GM19239 (cell line): ENCODE measurements at regions not wholly inside any gene's neighbourhood (a gene's known extent, or its start where the extent isn't known, plus 50 kb on each side); places are given as distances from the start of the nearest gene placed in this dataset.
"Not testable (repeated sequence)": the region's sequence is repeated elsewhere in the genome, so short reads cannot be mapped to it uniquely, and the experiment has no call there.

Source experiments
- DNase-seq: peaks from one replicate; pipeline ENCODE4 v3.0.0; 2011; ENCODE audit warnings: low spot score; ENCODE audit not compliant: insufficient read length
- FAIRE-seq: peaks from 2 replicates; lab custom pipeline; 2011; peaks lifted over from hg19 to GRCh38; lab: Jason Lieb, UNC

DNA sequence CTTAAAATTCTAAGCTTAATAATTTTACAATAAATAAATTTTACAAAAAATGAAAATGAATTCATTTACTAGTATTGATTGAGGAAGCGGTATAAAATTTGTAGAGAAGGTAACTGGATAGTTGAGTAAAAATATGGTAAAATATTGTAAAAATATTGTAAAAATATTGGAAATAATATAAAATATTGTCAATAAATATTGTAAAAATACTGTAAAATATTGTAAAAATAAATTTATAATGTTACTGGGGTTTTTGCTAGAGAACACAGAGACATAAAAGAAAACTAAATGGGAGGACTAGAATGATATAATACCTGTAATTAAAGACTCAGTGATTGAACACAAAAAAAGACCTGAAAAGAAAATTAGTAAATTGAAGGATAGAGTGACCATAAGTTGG lies 546.3 kb upstream of the NETO1 start:
- FAIRE-seq (no peak), DNase-seq (no peak)

DNA sequence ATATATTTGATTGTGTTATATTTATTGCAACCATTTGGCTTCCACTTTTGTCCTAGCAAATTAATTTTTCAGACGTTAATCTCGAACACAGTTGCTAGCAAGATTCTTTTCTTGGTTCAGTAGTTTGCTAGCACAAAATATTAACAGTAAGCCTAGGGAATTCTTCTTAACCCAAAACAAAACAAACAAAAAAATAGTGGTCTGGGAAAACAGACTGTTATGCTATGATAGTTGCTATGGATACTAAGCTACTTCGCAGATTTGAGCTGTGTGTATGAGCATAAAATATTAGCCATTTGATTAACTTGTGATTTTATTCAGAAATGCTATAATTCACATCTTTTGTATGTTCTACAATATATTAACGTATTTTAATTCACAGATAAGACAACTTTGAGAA lies 541.5 kb upstream of the NETO1 start:
- FAIRE-seq = no peak
- DNase-seq = no peak

DNA sequence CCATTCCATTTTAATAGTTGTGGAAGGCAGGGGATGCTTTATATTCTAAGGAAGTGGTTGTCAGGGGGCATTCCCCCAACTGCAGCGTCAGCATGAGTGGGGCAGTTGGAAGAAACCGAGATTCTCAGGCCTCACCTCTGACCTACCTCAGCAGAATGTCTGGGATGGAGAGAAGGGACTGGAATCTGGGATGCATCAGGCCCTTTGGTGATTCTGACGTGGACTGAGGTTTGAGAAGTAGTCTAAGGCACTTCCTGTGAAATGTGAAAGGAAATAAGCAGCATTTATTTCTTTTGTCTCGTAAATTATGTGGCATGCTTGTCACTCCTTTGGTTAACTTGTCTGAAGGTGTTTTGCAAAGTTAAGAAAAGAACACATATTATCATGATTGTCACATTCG lies 540.7 kb upstream of the NETO1 start:
- FAIRE-seq (no peak), DNase-seq (no peak)

DNA sequence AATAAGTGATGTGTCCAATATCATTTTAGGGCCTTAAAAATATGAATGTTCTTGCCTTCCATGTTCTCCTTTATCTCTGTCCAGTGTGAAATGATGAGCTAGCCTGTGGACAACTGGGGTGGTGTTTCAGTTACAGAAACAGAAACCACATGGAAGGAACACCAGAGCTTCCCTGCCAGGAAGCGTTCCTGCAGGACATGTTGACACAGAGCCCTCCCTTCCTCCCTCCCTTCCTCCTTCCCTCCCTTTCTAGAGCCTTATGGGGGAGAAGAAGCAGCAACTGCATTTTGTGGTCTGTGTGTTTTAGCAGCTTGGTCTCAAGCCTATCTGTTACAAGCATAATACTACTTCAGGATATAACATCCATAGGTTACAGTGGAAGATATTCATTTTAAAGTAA lies 539.7 kb upstream of the NETO1 start:
- DNase-seq (no peak), FAIRE-seq (no peak)

DNA sequence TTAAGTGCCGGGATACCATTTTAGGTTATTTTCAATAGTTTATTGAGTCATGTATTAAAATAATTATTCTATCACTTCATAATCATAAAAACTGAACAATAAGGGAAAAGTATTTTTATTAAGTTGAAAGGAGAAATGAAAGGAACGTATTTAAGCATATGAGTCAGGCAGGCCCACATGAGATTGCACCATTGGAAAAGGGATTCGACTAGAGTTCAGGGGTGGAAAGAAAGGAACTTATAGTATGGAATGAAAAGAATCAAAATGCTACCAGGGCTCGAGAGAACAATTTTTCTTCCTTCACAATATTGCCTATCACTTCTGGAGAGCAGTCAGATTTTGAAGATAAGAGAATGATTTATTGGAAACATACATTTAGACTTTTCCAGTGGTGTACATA lies 516.5 kb upstream of the NETO1 start:
- no peak for FAIRE-seq
- no peak for DNase-seq

DNA sequence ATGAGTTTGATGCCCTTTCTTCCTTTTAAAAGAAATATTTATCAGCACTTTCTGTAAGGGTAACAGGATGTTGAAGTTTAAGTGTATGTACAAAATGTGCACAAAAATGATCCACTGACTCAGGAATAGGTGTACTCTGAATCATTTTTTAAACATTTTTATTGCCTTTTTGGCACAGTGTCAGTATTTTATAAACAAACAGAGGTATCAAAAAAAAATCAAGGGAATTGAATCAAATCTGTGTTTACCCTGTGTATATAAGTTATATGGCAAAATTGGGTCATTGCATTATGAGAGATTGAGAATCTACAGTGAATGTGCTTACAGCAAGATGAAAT lies 513.9 kb upstream of the NETO1 start:
- no peak for DNase-seq
- FAIRE-seq = no peak

DNA sequence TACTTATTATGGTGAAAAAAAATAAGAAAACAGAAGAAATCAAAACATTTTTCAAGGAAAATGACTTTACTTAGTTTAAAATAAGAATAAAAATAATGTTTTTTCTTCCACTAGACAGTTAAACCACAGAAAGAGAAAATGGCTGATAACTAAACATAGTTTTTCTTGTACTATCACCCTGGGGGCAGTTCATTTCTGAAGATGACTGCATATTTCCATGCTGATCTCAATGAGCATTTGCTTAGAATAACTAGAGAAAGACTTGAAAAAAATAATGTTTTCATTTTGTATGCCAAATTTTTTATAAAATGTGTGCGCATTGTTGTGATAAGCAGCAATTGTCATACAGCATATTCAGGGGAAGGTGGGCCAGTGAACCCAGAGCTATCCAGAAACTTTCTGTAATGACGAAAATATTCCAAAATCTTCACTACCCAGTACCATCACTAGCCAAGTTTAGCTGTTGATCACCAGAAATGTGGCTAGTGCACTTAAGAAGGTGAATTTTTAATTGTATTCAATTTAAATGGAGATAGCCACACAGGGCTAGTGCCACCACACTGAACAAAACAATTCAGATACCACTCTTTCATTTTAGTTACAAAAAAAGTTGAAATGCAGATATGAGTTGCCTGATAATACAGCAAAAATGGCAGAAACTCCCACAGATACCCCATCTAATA lies 513.4 kb upstream of the NETO1 start:
- DNase-seq (no peak), FAIRE-seq (no peak)

DNA sequence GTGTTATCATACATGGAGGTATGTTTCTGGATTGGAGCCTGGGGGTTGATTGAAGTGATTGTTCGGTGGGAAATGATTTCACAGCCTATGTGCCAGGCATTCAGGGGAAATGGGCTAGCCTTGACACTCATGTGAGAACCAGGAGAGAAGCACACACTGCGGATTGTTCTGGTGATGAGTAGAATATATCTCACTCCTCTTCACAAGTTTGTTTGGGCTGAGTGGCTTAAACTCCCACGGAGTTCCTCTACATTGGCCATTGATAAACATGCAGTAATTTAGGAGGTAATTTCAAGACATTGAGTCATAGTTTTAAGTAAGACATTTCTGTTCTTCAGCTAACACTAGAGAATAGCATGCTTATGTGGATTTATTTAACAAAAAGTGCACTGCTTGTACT lies 498.9 kb upstream of the NETO1 start:
- FAIRE-seq (no peak), DNase-seq (no peak)

DNA sequence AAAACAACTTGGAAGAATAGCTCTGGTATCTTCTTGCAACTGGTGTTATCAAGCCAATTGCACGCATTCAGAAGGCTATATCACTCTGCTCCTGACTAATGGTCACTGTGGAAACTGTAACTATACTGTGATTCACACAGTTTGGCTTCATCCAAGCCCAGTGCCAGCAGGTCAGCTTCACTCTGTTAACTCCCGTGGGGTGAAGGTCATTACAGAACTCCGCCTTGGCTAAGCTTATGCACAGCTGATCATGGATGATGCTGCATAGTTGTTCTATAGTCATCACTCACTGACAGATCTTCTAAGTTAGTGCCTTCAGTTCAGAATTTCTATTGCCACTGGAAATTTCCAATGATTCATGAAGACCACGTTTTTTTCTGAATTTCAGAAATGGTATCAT lies 497.2 kb upstream of the NETO1 start:
- no peak for FAIRE-seq
- DNase-seq = no peak

DNA sequence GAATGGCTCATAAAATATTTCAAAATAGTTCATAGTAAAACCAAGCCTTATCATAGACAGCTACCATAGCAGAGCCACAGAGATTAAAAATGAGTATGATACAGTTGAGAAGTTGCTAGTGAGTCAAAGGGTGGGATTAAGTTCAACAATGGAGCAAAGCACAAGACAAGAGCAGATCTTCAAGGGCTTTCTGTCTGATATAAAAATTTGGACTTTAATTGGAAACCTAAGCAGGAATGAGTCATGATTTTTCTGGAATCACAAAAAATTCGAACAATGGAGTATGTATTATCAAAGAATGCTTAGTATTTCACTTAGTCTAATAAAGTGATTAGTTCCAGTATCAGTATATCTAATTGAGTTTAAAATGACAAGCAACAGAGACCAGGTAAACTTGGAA lies 487.3 kb upstream of the NETO1 start:
- DNase-seq (no peak), FAIRE-seq (no peak)

DNA sequence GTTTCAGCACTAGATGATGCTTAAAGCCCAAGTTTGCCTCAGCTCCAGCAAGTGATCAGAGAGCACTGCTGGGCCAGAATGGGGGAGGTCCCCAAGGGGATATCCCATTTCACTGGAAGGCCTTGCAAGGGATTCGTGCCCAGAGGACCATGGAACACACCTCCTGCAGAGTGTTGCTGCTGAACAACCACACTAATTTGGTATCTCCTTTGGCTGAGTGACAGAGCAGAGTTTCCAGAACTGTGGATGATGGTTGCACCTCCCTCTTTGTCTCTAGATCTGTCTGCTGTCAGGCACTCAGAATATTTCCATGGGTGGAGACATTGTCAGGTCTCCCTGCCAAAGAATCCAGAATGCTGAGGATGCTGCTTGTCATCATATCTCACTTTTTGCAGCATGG lies 484.8 kb upstream of the NETO1 start:
- FAIRE-seq (no peak), DNase-seq (no peak)

DNA sequence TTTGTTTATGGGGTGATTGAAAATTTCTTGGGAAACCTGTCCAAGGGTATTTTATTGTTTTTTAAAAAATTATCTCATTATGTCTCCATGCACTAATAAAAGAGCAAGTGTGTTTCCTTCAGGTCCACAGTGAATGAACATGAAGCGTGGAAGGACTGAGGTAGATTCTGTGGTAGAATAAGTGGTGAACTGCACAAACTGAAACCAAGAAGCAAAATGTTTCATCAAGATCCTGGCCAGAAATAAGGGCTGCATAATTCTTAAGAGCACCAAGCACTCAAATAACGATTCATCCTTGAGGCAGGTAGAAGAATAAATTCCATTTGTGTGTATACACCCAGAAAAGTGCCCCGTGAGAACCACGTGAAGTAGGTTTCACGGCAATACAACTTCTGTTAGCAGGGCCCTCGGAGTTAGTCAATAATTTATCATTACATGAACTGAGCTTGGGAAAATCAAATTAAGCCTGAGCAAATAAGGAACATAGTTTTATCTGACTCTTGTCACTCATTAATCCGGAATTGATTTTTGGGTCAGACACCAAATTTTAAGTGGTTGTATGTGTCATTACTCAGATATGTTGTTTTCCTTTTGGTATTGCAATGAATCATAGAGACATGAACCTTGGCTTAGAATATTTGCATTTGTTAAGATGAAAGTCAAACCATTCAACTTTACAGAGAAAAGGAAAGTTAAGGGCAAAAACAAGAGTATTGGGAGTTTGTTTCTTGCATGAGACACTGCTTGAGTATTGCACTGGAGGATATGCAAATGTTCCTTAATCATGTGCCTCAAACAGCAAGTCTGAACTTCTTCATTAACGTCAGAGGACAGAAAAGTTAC lies 472.6 kb upstream of the NETO1 start:
- DNase-seq (no peak), FAIRE-seq (no peak)

DNA sequence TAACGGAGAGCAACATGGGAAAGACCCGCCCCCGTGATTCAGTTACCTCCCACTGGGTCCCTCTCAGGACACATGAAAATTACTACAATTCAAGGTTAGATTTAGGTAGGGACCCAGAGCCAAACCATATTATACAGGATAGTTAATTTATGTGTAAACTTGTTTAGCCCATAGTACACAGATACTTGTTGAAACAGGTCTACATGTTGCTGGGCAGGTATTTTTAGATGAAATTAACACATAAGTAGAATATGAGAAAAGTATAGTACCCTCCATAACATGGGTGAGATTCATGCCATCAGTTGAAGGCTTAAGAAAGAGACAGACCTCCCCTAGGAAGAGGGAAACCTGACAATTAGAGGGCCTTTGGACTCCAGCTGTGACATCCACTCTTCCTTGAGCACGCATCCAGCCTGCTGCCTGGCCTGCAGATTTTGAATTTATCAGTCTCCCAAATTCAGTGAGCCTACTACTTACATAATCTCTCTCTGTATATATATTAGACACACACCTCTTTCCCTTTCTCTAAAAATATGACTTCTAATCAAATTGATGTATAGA lies 463.5 kb upstream of the NETO1 start:
- DNase-seq (no peak), FAIRE-seq (no peak)

DNA sequence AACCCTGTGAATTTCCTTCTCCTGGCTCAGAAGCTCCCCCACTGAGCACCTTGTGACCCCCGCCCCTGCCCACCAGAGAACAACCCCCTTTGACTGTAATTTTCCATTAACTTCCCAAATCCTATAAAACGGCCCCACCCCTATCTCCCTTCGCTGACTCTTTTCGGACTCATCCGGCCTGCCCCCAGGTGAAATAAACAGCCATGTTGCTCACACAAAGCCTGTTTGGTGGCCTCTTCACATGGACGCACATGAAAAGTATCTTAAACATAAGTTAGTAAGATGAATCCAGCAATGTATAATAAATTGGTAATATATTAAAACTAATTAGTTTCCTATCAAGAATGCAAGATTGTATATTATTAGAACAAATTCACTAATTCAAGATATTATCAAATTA lies 462.3 kb upstream of the NETO1 start:
- FAIRE-seq, DNase-seq: not testable (repeated sequence)

DNA sequence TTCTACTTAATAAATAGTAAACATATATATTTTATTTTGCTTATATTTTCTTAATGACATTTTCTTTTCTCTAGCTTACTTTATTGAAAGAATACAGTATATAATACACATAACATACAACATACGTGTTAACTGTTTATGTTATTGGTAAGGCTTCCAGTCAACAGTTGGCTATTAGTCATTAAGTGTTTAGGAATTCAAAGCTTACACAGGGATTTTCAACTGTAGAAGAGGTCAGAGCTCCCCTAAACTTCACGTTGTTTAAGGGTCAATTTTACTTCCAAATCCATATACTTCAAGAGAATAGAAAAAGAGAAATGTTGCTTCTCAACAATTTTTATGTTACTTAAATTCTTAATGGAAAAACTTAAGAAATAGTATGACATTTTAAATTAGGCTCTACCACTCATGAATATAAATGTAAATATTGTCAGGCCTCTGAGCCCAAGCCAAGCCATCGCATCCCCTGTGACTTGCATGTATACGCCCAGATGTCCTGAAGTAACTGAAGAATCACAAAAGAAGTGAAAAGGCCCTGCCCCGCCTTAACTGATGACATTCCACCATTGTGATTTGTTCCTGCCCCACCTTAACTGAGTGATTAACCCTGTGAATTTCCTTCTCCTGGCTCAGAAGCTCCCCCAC lies 456.5 kb upstream of the NETO1 start:
- FAIRE-seq, DNase-seq: not testable (repeated sequence)

DNA sequence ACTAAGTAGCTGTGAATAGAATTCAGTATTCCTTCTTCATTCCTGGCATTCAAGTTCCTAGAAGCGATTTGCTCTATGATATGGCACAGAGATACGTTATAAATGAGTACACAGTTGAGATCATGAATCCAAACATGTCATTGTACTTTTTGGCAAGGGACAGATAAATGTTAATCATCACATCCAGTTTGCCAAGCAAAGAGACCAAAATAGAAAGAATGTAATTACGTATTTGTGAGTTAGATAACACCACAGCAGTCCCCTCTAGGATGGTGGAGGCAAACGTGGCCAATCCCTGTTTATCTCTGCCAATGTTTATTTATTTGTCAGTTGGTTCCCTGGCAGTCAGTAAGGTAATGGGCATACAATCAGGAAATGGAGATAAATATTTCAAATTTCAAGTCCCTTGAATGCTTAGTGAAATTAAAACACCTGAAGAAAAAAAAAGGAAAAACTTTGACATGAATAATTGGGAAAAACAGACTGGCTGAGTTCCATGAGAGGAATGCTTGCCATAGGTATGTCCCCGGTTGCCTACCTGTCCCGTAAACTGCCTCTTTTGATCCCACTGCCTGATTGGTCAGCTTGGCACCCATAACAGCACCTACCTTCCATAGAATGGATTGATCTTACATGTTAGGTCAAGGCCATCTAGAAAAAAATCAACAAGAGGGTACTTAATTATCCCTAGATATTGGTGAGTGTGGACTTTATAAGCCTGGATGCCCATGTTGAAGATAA lies 451.1 kb upstream of the NETO1 start:
- DNase-seq = no peak
- FAIRE-seq = no peak

DNA sequence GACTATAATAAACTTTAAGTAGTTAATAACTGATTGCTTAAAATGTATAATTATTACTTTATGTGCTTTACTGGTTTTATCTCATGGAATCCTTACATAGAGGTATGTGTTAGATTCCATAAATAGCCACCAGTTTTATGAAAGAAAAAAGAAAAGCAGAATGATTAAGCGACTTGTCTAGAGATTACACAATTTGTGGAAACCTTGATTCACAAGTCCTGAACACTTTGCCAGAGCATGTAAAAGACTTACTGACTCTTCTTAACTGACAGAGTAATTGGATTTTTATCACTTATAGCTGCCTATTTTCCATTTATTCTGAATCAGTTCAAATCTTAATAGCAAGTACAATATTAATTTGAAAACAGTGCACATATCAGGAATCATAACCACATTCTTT lies 448.7 kb upstream of the NETO1 start:
- FAIRE-seq = no peak
- DNase-seq = no peak

DNA sequence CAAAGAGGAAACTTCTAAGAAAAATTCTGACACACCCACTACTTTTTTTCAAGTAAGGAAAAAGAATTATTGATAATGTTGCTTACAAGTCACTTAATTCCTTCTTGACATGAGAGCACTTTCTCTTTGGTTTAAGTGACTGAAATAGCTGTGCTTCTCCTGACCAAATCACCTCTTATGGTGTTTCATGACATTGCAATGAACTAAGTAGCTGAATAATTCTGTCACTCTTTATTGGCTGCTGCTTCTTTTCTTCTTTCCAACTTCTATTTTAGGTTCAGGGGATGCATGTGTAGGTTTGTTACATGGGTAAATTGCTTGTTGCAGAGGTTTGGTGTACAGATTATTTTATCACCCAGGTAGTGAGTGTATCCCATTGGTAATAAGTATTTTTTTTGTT lies 447.6 kb upstream of the NETO1 start:
- DNase-seq (no peak), FAIRE-seq (no peak)

DNA sequence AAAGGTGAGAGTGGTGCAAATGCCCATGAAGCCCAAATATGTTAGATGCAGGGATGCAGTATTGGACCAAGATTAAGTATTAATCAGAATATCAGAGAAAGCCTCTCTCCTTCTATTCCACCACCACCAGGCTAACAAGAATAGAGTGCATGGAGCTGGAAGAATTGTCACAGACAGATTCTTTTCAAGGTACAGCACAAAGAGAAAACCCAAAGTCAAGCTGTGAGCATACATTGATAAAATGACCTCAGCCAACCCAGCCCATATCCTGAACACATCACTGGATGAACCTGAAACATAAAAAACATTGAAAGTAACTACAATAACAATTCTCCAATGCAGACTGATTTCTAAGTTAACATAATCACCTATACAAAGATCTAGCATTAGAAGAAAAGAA lies 445.7 kb upstream of the NETO1 start:
- no peak for DNase-seq
- no peak for FAIRE-seq

DNA sequence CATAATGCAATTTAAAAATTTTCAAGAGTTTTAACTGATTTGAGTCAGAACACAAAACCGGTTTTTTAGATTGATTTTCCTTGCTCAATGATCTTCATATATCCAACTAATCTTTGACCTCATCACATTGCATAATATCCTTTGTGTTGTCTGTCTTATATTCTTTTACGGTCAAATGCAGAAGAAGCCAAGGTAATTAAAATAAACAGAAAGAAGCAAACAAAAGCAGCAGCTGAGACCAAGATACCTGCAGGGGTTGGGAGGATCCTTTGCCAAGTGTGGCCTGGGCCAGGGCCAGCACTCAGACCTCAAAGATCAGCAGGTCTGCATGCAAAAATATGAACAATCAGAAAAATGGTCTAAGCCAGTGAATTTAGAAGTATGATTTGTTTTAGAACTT lies 428.9 kb upstream of the NETO1 start:
- FAIRE-seq (no peak), DNase-seq (no peak)

DNA sequence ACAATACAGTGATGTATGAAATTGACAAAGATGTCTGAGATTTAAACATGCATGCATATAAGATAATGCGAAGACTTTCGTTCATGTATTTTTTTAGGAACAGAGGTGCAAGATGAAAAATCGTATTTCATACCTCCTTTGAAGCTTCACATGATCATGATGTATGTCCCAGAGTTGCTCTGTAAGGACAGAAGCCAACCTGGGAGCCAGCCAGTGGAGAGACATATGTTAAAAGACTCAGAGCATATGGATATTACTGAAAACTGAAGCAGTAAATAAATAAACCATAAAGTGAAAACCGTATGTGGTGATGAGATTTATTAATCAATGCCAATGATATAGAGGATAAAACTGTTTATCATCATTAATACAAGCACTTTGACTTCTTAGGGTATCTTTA lies 424.4 kb upstream of the NETO1 start:
- FAIRE-seq = no peak

More for the DNA sequence above, 424.4 kb upstream of the NETO1 start:
- no peak for DNase-seq
